Smooth muscle cell (in vitro differentiated cells): ENCODE measurements at regions not wholly inside any gene's neighbourhood (a gene's known extent, or its start where the extent isn't known, plus 50 kb on each side); places are given as distances from the start of the nearest gene placed in this dataset.
A peak's percentile ranks its signal among the peaks of the same experiment; 100 is the strongest.

Experiments
- DNase-seq: peaks from one replicate; lab custom pipeline; 2025; ENCODE audit not compliant: unreplicated experiment; lab: John Stamatoyannopoulos, UW
- H2AFZ ChIP-seq: fragments of 200-600 bp; sonication (generic); 2 replicates; pipeline ENCODE4 v1.6.0; 2016; ENCODE audit warnings: antibody characterized with exemption, low read depth, mild to moderate bottlenecking
- H3F3A ChIP-seq: fragments of 200-600 bp; sonication (generic); 2 replicates; pipeline ENCODE4 v1.6.0; 2017; ENCODE audit warnings: antibody characterized with exemption, low read depth
- H3K27ac ChIP-seq: fragments of 200-600 bp; sonication (generic); 2 replicates; pipeline ENCODE4 v1.5.1; 2016; ENCODE audit warnings: low read depth, mild to moderate bottlenecking
- H3K27me3 ChIP-seq: fragments of 200-600 bp; sonication (generic); 2 replicates; pipeline ENCODE4 v1.6.1; 2016; ENCODE audit warnings: low read depth, mild to moderate bottlenecking
- H3K36me3 ChIP-seq: fragments of 200-600 bp; sonication (generic); 2 replicates; pipeline ENCODE4 v1.5.1; 2016; ENCODE audit warnings: low read depth
- H3K4me1 ChIP-seq: fragments of 200-600 bp; sonication (generic); 2 replicates; pipeline ENCODE4 v1.5.1; 2016; ENCODE audit warnings: low read depth
- H3K4me2 ChIP-seq: fragments of 200-600 bp; sonication (generic); 2 replicates; pipeline ENCODE4 v1.6.0; 2016; ENCODE audit warnings: mild to moderate bottlenecking
- H3K4me3 ChIP-seq: fragments of 200-600 bp; sonication (generic); 2 replicates; pipeline ENCODE4 v1.5.1; 2016; ENCODE audit warnings: mild to moderate bottlenecking
- H3K79me2 ChIP-seq: fragments of 200-600 bp; sonication (generic); 2 replicates; pipeline ENCODE4 v1.6.0; 2016; ENCODE audit warnings: low read depth, mild to moderate bottlenecking
- H3K9ac ChIP-seq: fragments of 200-600 bp; sonication (generic); 2 replicates; pipeline ENCODE4 v1.6.0; 2016; ENCODE audit warnings: low read depth
- H3K9me3 ChIP-seq: fragments of 200-600 bp; sonication (generic); replicated peaks from 2 replicates; pipeline ENCODE4 v1.5.1; 2016; ENCODE audit warnings: low read depth
- H4K20me1 ChIP-seq: fragments of 200-600 bp; sonication (generic); 2 replicates; pipeline ENCODE4 v1.6.0; 2016; ENCODE audit warnings: low read depth
- CTCF ChIP-seq: fragments of 200-600 bp; sonication (generic); IDR thresholded peaks from 2 replicates; pipeline ENCODE4 v1.5.1; 2017; ENCODE audit warnings: borderline replicate concordance, mild to moderate bottlenecking, antibody characterized with exemption; ENCODE audit not compliant: insufficient read depth, poor library complexity, severe bottlenecking
- WGBS: methylation state at CpG from one replicate; pipeline ENCODE4 v1.1.7; 2016; ENCODE audit warnings: low lambda C conversion rate; 5-methylcytosine and 5-hydroxymethylcytosine counted together

DNA sequence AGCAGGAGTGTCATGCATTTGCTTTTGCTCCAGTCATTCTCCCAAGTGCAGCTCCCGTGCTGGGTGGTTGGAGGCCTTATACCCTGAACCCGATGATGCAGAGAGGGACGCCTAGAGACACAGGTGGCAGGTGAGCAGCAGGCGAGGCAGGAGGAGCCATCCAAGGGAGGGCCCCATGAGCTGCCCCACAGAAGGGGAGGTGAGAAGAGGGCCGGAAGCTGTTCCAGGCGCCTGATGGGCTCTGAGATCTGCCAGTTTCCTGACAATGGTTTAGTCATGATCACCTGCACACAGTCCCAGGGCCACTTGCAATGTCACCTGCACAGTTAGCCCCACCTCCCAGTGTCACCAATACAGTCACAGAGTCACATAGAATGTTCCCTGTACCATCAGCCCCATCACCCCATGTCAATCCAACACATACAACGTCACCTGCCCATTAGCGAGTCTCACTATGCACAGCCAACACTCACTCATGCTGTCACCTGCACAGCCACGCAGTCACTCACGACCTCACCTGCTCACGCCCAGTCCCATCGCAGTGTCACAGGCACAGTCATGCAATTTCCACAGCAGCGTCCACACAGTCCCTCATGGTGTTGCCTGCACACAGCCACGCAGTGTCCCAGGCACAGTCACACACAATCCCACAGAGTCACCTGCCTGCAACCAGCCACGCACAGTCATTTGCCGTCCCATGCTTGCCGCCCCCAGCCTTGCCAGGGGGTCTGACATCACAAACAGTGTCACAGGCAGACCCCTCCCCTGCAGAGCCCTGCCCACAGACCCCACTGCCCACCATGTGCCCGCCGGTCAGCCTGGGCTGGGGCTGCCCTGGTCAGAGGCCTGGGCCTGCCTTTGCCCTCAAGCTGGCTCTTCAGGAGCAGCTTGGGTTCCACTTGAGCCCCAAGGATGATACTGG lies 113.4 kb downstream of the LHX2 start:
- WGBS, result 88% methylated on average over 19 of the region's 19 CpGs
- H3K27ac ChIP-seq, result no peak overlapping the region
- H3K79me2 ChIP-seq, result no peaks in the 10 kb centered on the region
- TF ChIP-seq CTCF, result no peak
- DNase-seq, result no peak
- no peaks in the 10 kb centered on the region for H3K27me3 ChIP-seq
- no peaks in the 10 kb centered on the region for H3K36me3 ChIP-seq
- H4K20me1 ChIP-seq, result no peaks in the 10 kb centered on the region
- no peak overlapping the region for H3K4me3 ChIP-seq
- no peaks in the 10 kb centered on the region for H3K9me3 ChIP-seq
- no peaks in the 10 kb centered on the region for H3F3A ChIP-seq
- no peak overlapping the region for H3K9ac ChIP-seq
- H3K4me1 ChIP-seq, result peaks cover 6% of the 10 kb centered on the region
- H3K4me2 ChIP-seq, result no peak overlapping the region
- no peak overlapping the region for H2AFZ ChIP-seq

GRCh38 chr9:124125651-124125977 lies 114.0 kb downstream of the LHX2 start:
- TF ChIP-seq CTCF, result no peak
- Histone ChIP-seq H3F3A (no peaks in the 10 kb centered on the region), H3K36me3 (no peaks in the 10 kb centered on the region), H3K4me3 (no peak overlapping the region), H3K27me3 (no peaks in the 10 kb centered on the region), H3K9me3 (no peaks in the 10 kb centered on the region), H3K4me1 (peaks cover 6% of the 10 kb centered on the region), H3K27ac (no peak overlapping the region), H3K4me2 (no peak overlapping the region), H3K9ac (no peak overlapping the region), H2AFZ (no peak overlapping the region), H4K20me1 (no peaks in the 10 kb centered on the region), H3K79me2 (no peaks in the 10 kb centered on the region)
- WGBS, result 73% methylated on average over 12 of the region's 12 CpGs
- no peak for DNase-seq

DNA sequence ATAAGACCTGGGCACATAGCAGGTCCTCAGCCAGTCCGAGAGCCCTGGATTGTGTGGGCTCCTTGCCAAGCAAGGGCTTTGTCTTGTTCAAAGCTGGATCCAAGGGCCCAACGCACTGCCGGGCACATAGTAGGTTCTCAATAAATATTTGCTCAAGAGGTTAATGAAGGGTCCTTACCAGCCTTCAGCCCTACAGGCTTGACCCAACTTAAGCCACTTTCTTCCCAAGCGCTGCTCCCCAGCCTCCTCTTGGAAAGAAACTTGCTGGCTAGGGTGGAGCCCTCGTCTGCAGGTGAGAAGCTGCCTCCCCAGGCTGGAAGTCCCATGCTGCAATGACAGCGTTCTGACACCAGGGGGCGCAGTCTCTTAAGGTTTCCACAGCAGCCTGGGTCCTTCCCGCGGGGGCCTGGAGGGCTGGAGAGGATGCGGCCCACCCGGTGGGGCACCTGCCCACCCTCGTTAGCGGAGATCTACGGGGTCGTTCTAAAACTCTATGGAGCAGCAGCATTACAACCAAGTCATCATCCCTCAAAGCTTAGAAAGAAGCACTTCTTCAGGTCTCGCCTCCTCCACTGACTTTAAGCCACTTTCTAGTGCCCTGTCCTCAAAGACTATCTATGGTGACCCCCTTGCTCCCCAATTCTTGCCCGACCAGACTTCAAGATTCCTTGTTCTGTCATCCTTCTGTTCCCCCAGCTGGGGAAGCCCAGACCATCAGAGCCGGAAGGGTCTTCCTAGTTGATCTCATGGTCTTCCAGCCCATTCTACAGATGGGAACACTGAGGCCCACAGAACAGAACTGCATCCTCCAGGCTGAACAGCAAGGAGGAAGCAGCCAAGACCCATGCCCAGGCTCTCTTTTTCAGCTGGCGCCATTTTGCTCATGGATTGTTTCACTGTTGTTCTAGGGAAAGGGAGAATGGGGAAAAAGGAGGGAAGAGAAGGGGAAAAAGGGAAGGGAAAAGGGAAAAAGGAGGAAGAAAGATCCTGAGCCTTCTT lies 115.4 kb downstream of the LHX2 start:
- Histone ChIP-seq H2AFZ (no peak overlapping the region), H3K4me1 (peaks cover 6% of the 10 kb centered on the region), H3F3A (no peaks in the 10 kb centered on the region), H3K4me3 (no peak overlapping the region), H3K36me3 (no peaks in the 10 kb centered on the region), H3K27ac (no peak overlapping the region), H3K79me2 (no peaks in the 10 kb centered on the region), H3K27me3 (no peaks in the 10 kb centered on the region), H3K4me2 (no peak overlapping the region), H3K9me3 (no peaks in the 10 kb centered on the region), H3K9ac (no peak overlapping the region), H4K20me1 (no peaks in the 10 kb centered on the region)
- 35% methylated on average over 19 of the region's 19 CpGs for WGBS
- peak; percentile 99 for TF ChIP-seq CTCF
- peak; percentile 49 for DNase-seq
